GM21381 (cell line): ENCODE measurements at regions not wholly inside any gene's neighbourhood (a gene's known extent, or its start where the extent isn't known, plus 50 kb on each side); places are given as distances from the start of the nearest gene placed in this dataset.
"Not testable (repeated sequence)": the region's sequence is repeated elsewhere in the genome, so short reads cannot be mapped to it uniquely, and the experiment has no call there.

Experiments used
- ATAC-seq: cut with Tn5 transposase; IDR thresholded peaks from one replicate; pipeline ENCODE4 v1.9.1; 2021; ENCODE audit warnings: mild to moderate bottlenecking, moderate library complexity; ENCODE audit not compliant: unreplicated experiment

DNA sequence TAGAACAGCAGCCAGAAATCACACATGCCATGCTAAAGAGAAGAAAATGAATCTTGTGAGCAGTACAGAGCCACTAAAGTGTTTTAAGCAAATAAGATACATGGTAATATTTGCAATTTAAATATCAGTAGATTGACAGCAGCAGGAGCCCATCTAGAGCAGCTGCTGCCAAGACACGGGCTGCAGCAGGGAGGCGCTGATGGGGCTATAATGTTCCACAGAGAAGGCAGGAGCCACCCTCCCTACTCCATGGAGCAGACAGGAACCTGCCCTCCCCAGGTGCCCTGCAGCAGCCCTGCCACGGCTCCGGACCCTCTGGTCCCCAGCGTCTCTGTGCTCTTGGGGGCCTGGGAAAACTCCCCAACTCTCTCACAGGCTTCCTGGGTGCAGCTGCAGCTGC lies 224.1 kb upstream of the ISL1 start:
- ATAC-seq, result no peak

- no peak for ATAC-seq
Observed at GRCh38 chr5:51159606-51160005, 223.6 kb upstream of the ISL1 start.

DNA sequence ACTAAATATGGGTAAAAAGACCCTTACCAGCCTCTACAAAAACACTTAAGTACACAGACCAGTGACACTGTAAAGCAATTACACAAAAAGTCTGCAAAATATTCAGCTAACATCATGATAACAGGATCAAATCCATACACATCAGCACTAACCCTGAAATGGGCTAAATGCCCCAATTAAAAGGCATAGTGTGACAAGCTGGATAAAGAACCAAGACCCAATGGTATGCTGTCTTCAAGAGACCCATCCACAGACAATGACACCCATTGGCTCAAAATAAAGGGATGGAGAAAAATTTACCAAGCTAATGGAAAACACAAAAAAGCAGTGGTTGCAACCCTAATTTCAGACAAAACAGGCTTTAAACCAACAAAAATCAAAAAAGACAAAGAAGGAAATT lies 221.0 kb upstream of the ISL1 start:
- no peak for ATAC-seq

- not testable (repeated sequence) for ATAC-seq
Observed at GRCh38 chr5:51165621-51166020, 217.6 kb upstream of the ISL1 start.

GRCh38 chr5:51172903-51173626 lies 210.2 kb upstream of the ISL1 start:
- no peak for ATAC-seq

DNA sequence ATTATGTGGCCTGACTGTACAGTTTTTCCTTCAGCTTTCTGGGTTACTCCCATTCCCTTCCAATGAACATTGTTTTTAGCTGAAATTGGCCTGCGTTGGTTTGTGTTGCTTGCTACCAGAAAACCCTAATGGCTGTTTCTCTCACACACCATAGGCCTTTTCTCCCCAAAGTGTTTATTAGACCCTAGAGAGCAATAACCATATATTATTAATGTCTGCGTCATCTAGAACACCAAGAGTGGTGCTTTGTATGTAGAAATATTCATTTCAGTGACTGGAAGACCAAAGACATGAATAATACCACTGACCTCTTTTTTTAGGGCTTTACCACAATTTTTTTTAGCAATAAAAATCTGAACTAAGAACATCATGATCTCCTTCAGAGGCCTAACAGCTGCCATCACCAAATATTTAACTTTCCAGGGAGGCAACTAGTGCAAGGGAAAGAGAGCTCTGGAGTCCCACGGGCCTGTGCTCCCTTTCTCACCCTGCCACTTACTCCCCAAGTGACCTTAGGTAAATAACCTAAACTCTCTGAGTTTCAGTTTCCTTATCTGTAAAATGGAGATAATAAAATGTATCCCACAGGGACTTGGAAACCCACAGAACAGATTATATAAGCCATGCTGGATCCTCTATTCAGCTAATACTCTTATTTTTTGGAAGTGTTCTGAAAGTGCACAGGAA lies 201.9 kb upstream of the ISL1 start:
- no peak for ATAC-seq

DNA sequence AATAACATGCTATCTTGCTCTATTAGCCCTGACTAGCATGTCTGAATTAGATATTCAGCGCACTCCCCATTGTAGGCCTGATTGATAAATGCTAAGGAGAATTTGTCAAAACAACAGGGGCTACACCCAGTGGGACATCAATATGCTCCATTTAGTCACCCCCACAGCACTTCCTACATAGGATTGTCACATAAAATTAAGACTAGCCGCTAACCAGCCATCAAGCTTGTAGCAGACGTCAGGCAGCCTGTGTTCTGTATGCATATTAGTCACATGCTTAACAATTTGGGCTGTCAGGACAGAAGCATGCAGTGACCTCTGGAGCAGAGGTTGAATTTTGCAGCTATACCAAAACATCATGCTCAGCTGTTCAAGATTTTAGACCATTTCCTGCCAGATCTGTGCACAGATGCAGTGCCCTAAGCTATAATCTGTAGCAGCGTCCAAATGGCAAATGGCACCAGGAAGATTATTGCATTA lies 197.4 kb upstream of the ISL1 start:
- ATAC-seq, result no peak

DNA sequence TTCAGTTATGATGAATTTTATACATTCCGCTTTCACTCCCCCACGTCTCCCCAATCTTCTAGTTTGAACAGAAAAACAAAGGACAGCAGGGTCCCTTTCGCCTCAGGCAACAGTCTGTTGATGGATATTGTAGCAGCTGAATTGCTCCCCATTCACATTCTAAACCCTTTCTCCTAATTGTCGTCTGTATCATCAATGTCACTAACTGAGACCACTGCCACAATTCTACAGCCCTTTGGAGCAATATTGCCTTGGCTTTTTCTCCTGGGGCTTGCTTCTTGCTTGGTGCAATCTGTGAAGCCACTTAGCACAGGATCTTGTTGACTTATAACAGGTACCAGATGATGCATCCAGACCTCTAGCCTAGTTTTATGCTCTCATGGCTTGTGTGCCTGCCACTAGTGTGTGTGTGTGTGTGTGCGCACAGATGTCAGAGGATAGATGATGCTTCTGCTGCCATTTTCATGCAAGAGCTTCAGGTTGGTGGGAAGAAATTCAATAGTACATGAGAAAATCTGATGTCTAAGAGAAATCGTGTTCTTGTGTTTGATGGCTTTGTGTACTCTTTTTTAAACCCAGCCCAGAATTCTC lies 195.2 kb upstream of the ISL1 start:
- no peak for ATAC-seq

DNA sequence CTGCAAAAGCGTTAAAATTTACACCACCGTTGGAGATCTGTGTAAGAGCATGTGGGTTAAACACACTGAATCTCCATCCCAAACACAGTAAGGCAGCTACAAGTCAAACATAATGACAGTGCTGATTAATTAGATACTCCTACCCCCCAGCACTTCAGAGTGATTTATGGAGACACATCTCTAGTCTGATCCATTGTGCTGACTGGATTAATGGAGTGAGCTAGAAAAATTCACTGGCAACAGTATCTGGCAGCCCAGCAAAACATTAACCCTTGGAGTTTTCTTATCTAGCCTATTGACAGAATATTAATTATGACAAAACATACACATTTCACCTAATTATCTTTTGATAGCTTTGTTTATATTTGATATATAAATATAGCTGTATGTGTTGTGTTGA lies 188.6 kb upstream of the ISL1 start:
- no peak for ATAC-seq

GRCh38 chr5:51201024-51201423 lies 182.2 kb upstream of the ISL1 start:
- no peak for ATAC-seq

- ATAC-seq, result no peak
Observed at GRCh38 chr5:51201708-51202107, 181.5 kb upstream of the ISL1 start.

DNA sequence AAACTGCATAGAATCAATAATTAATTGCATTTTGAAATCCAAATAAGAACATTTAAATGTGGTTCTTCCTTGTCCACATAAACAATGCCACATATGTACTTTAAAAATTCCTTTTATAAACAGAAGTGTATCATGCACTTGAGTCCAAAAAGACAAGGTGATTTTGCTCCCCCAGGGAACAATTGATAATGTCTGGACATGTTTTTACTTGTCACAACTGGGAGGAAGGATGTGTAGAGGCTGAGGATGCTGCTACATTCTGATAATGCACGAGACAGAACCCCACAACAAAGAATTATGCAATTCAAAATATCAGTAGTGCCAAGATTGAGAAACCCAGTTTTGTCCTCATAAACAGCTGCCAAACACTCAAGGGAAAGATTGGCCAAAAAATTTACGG lies 181.1 kb upstream of the ISL1 start:
- ATAC-seq, result no peak

GRCh38 chr5:51203598-51203997 lies 179.7 kb upstream of the ISL1 start:
- ATAC-seq, result peak; percentile 65

GRCh38 chr5:51208296-51208695 lies 175.0 kb upstream of the ISL1 start:
- no peak for ATAC-seq

- ATAC-seq, result no peak
Observed at GRCh38 chr5:51214746-51215145, 168.5 kb upstream of the ISL1 start.

DNA sequence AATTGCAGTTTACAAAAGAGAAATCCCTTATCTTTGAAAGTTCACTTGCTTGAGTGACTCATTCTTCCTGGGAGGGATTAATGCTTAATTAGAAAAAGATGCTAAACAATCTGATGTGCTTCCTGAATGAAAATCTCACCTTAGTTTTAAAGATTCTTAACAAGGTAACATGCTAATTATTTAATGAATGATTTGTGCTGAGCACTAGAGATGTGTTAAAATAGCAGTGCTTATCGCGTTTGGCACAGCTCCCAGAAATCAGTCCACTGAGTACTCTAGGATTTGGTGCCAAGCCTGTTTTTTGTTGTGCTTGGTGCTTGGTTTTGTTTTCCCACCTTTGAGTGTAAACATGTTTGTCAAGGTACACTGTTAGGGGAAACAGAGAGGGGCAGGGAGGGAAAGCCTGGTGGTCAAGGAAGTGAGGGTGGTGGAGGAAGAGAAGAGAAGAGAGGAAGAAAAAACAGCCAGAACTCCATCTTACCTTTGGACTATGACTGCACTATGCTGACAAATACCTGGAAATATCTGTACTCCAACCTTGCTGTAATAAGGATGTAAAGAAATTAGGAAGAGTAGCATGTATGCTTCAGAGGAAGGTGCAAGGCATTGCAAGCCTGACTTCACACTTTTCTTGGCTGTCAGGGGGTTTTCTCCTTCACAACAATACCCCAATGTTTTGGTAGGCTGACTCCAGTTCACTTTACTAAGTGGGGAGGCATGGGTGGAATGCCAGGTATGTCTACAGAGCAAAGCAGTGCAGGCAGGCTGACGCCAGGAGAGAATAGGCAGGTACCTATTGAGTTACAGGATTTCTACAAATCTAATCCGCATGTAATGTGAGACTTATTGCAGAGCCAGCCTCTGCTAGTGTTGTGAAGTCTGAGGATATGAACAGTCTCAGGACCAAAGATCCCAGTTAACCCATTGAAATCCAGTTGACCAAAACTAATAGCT lies 157.2 kb upstream of the ISL1 start:
- ATAC-seq, result no peak

DNA sequence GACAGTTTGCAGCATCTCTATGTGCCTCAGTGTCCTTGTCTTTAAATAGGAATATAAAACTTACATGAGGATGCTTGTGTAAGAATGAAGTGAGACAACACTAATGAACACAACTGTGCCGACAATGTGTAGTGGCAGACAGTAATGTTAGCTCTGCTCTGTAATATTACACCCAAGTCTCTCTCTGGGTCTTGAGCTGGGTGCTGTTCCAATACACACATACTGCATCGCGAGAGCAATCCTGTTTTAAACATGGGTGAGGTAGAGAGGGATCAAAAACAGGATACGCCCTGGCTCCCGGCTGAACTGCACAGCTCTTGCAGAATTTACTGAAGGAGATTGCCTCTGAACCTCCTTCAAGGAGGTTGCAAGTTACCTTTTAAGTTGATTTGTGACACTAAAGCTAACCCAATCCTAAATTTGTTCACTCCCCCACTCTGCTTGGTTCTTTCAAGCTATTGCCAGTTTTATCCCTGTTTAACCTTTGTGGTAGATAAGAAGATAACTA lies 155.2 kb upstream of the ISL1 start:
- no peak for ATAC-seq

DNA sequence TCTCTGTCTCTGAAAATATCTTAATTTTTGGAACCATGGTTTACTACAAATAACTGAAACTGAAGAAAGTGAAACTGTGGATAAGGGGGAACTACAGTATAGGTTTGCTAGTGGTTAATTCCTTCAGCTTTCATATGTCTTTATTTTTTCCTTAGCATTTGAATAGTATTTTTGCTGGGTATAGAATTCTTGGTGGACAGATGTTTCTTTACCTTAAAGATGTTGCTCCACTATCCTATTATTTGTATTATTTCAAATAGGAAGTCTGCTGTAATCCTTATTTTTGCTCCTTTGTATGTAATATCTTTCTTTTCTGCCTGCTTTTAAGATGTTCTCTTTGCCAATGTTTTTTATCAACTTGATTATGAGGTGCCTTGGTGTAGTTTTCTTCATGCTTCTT lies 152.9 kb upstream of the ISL1 start:
- ATAC-seq, result no peak

DNA sequence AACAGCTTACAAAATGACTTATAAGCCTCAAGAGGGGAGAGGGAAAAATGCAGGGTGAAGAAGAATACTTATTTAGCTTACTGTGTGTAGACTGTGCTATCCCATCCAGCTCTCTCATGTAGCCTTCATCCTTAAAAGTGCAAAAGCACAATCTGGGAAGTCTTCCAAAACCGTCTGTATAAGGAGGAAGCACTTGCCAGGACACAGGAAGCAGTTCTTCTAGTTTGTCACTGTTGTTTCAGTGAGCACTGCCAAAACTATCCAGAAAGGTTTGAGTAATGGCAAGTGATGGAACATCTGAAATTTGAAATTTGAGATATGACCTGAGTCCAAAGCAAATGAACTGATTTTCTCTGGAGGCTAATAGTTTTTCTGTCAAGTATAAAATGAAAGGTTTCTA lies 140.8 kb upstream of the ISL1 start:
- ATAC-seq, result no peak

DNA sequence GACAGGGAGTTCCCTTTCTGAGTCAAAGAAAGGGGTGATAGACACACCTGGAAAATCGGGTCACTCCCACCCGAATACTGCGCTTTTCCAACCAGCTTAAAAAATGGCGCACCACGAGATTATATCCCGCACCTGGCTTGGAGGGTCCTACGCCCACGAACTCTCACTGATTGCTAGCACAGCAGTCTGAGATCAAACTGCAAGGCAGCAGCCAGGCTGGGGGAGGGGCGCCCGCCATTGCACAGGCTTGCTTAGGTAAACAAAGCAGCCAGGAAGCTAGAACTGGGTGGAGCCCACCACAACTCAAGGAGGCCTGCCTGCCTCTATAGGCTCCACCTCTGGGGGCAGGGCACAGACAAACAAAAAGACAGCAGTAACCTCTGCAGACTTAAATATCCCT lies 132.3 kb upstream of the ISL1 start:
- ATAC-seq, result not testable (repeated sequence)

- no peak for ATAC-seq
Observed at GRCh38 chr5:51271261-51271660, 112.0 kb upstream of the ISL1 start.
